ENCODE measurements at regions not wholly inside any gene's neighbourhood (a gene's known extent, or its start where the extent isn't known, plus 50 kb on each side); places are given as distances from the start of the nearest gene placed in this dataset.

- TF ChIP-seq CTCF (conservative IDR thresholded peaks at IDR 0.05; ENCODE audit: low read length), result no peak
- no peak for TF ChIP-seq EZH2phosphoT487 (IDR thresholded peaks at IDR 0.05; ENCODE audit: borderline replicate concordance, low read depth, low read length)
Measured at GRCh38 chr13:30151388-30151787, 156.0 kb downstream of the KATNAL1 start.

Data from OCI-LY7 (cell line).